ENCODE measurements at regions not wholly inside any gene's neighbourhood (a gene's known extent, or its start where the extent isn't known, plus 50 kb on each side); places are given as distances from the start of the nearest gene placed in this dataset.

- TF ChIP-seq CTCF (IDR thresholded peaks at IDR 0.05) (no peak), POLR2A (IDR thresholded peaks at IDR 0.05) (no peak), EP300 (IDR thresholded peaks at IDR 0.05) (no peak)
Observed at GRCh38 chr20:6333110-6333509, 210.3 kb upstream of the FERMT1 start.

Measured in ovary (tissue), 3 donors.